RWPE1 (cell line): ENCODE measurements at regions not wholly inside any gene's neighbourhood (a gene's known extent, or its start where the extent isn't known, plus 50 kb on each side); places are given as distances from the start of the nearest gene placed in this dataset.
A peak's percentile ranks its signal among the peaks of the same experiment; 100 is the strongest.

ENCODE experiments used
- CTCF ChIA-PET: fragments of 350-600 bp; sonication (Branson Sonifier 250); formaldehyde crosslinking; extraction: SDS; loops from one replicate; lab custom pipeline; 2021; lab: Yijun Ruan, JAX
- POLR2A ChIA-PET: fragments of 400-600 bp; formaldehyde crosslinking; extraction: SDS; loops from one replicate; lab custom pipeline; 2020; ENCODE audit warnings: antibody characterized with exemption; ENCODE audit not compliant: low non-redundant PET; lab: Yijun Ruan, JAX
- DNase-seq: peaks from one replicate; pipeline ENCODE4 v3.0.0; 2012; ENCODE audit warnings: low spot score
- H3K27ac ChIP-seq: fragments of 450-650 bp; 2 replicates; pipeline ENCODE4 v1.5.1; 2017
- CTCF ChIP-seq: fragments of 450-650 bp; conservative IDR thresholded peaks from 2 replicates; pipeline ENCODE4 v1.5.1; 2017; ENCODE audit warnings: low read depth, mild to moderate bottlenecking

- no peak for TF ChIP-seq CTCF
- CTCF ChIA-PET, result interaction anchor here (0.6 kb wide), 1 partner anchor 1030 kb away, joined by 3 read pairs; no protein-coding TSS in a partner anchor
- DNase-seq, result no peak
- no peak overlapping the region for H3K27ac ChIP-seq
- POLR2A ChIA-PET, result no interaction called here
These were observed 252.4 kb downstream of the LPIN1 start for GRCh38 chr2:11998626-11999378.

GRCh38 chr2:12001621-12002020, 255.2 kb downstream of the LPIN1 start:
- no peak for DNase-seq
- POLR2A ChIA-PET, result no interaction called here
- no peak for TF ChIP-seq CTCF
- H3K27ac ChIP-seq, result no peak overlapping the region
- CTCF ChIA-PET, result no interaction called here

GRCh38 chr2:12002215-12002614, 255.8 kb downstream of the LPIN1 start:
- DNase-seq, result no peak
- ChIA-PET POLR2A (no interaction called here), CTCF (no interaction called here)
- TF ChIP-seq CTCF, result no peak
- no peak overlapping the region for H3K27ac ChIP-seq

GRCh38 chr2:12004713-12005112, 258.3 kb downstream of the LPIN1 start:
- no peak for TF ChIP-seq CTCF
- ChIA-PET CTCF (no interaction called here), POLR2A (no interaction called here)
- no peak for DNase-seq
- H3K27ac ChIP-seq, result no peak overlapping the region

GRCh38 chr2:12005886-12006681, 259.7 kb downstream of the LPIN1 start:
- no peak overlapping the region for H3K27ac ChIP-seq
- POLR2A ChIA-PET, result no interaction called here
- DNase-seq, result peak; percentile 38
- no peak for TF ChIP-seq CTCF
- CTCF ChIA-PET, result interaction anchor here (0.6 to 0.8 kb wide), 2 partner anchors 16 to 19 kb away, joined by 3 to 4 read pairs; no protein-coding TSS in a partner anchor

GRCh38 chr2:12006850-12007249, 260.4 kb downstream of the LPIN1 start:
- TF ChIP-seq CTCF, result no peak
- no peak for DNase-seq
- no peak overlapping the region for H3K27ac ChIP-seq

More at GRCh38 chr2:12006850-12007249, 260.4 kb downstream of the LPIN1 start:
- POLR2A ChIA-PET, result no interaction called here
- CTCF ChIA-PET, result interaction anchor here (0.6 kb wide), 1 partner anchor 20 kb away, joined by 4 read pairs; no protein-coding TSS in a partner anchor
